HG02970 (cell line): ENCODE measurements at regions not wholly inside any gene's neighbourhood (a gene's known extent, or its start where the extent isn't known, plus 50 kb on each side); places are given as distances from the start of the nearest gene placed in this dataset.

ENCODE experiments used
- ATAC-seq: cut with Tn5 transposase; IDR thresholded peaks from one replicate; pipeline ENCODE4 v1.9.1; 2021; ENCODE audit warnings: mild to moderate bottlenecking, moderate library complexity, moderate number of reproducible peaks; ENCODE audit not compliant: unreplicated experiment, low FRiP score

GRCh38 chr7:118559207-118559606, 334.7 kb downstream of the ANKRD7 start:
- no peak for ATAC-seq

- no peak for ATAC-seq
These were observed 338.8 kb downstream of the ANKRD7 start for GRCh38 chr7:118563311-118563710.

GRCh38 chr7:118572604-118573003, 348.1 kb downstream of the ANKRD7 start:
- ATAC-seq: no peak

GRCh38 chr7:118573085-118573484, 348.6 kb downstream of the ANKRD7 start:
- no peak for ATAC-seq

GRCh38 chr7:118575393-118575948, 351.0 kb downstream of the ANKRD7 start:
- ATAC-seq: no peak

GRCh38 chr7:118580743-118581382, 356.4 kb downstream of the ANKRD7 start:
- no peak for ATAC-seq

- ATAC-seq: no peak
These were observed 359.1 kb downstream of the ANKRD7 start for GRCh38 chr7:118583641-118584040.

- ATAC-seq: no peak
These were observed 361.7 kb downstream of the ANKRD7 start for GRCh38 chr7:118586248-118586647.

- peak; percentile 86 for ATAC-seq
These were observed 365.6 kb downstream of the ANKRD7 start for GRCh38 chr7:118590107-118590506.

- no peak for ATAC-seq
These were observed 377.6 kb downstream of the ANKRD7 start for GRCh38 chr7:118602090-118602489.

GRCh38 chr7:118606602-118607001, 382.1 kb downstream of the ANKRD7 start:
- ATAC-seq: no peak

GRCh38 chr7:118609207-118609606, 384.7 kb downstream of the ANKRD7 start:
- no peak for ATAC-seq

GRCh38 chr7:118615681-118616080, 391.2 kb downstream of the ANKRD7 start:
- ATAC-seq: no peak

GRCh38 chr7:118621810-118622360, 397.4 kb downstream of the ANKRD7 start:
- no peak for ATAC-seq

- ATAC-seq: no peak
These were observed 402.2 kb downstream of the ANKRD7 start for GRCh38 chr7:118626739-118627138.

GRCh38 chr7:118627467-118627866, 403.0 kb downstream of the ANKRD7 start:
- ATAC-seq: no peak

- ATAC-seq: no peak
These were observed 405.5 kb downstream of the ANKRD7 start for GRCh38 chr7:118629898-118630438.

- no peak for ATAC-seq
These were observed 417.9 kb downstream of the ANKRD7 start for GRCh38 chr7:118642396-118642795.

GRCh38 chr7:118644346-118644745, 419.8 kb downstream of the ANKRD7 start:
- ATAC-seq: no peak

- no peak for ATAC-seq
These were observed 423.5 kb downstream of the ANKRD7 start for GRCh38 chr7:118648002-118648401.

GRCh38 chr7:118657391-118658005, 433.0 kb downstream of the ANKRD7 start:
- ATAC-seq: peak; percentile 65
